AG09309 (cell line): ENCODE measurements at regions not wholly inside any gene's neighbourhood (a gene's known extent, or its start where the extent isn't known, plus 50 kb on each side); places are given as distances from the start of the nearest gene placed in this dataset.
"Not testable (repeated sequence)": the region's sequence is repeated elsewhere in the genome, so short reads cannot be mapped to it uniquely, and the experiment has no call there.

ENCODE experiments used
- DNase-seq: peaks from one replicate; pipeline ENCODE4 v3.0.0-alpha.2; 2010; ENCODE audit warnings: low read depth
- H3K4me3 ChIP-seq: 2 replicates; pipeline ENCODE4 v1.5.1; 2011; ENCODE audit warnings: mild to moderate bottlenecking, low read depth, low read length, moderate library complexity; ENCODE audit not compliant: control insufficient read depth
- CTCF ChIP-seq: IDR thresholded peaks from 2 replicates; pipeline ENCODE4 v1.5.1; 2011; ENCODE audit warnings: mild to moderate bottlenecking, low read depth, low read length, inconsistent platforms; ENCODE audit not compliant: insufficient read depth, control insufficient read depth; ENCODE audit errors: missing control alignments

GRCh38 chr1:146478125-146478720, 249.4 kb upstream of the NOTCH2NLA start:
- DNase-seq = not testable (repeated sequence)
- TF ChIP-seq CTCF = peak; percentile 66

GRCh38 chr1:146475086-146475485, 246.3 kb upstream of the NOTCH2NLA start:
- not testable (repeated sequence) for DNase-seq

More at GRCh38 chr1:146478125-146478720, 249.4 kb upstream of the NOTCH2NLA start:
- not testable (repeated sequence) for H3K4me3 ChIP-seq

DNA sequence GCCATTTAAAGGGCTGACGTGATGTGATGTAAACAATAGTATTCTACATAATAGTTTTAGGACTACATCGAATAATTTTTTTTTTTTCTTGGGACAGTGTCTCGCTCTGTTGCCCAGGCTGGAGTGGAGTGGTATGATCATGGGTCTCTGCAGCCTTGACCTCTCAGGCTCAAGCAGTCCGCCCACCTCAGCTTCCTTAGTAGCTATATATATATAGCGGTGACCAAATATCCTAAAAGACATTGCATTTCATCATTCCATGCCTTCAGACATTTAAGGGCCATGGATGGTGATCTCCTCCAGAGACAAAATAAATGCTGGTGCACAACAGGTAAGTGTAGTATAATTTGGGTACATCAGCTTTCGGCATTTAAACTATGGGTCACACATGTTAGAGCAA, 245.4 kb upstream of the NOTCH2NLA start:
- DNase-seq, H3K4me3 ChIP-seq: not testable (repeated sequence)

More at GRCh38 chr1:146475086-146475485, 246.3 kb upstream of the NOTCH2NLA start:
- not testable (repeated sequence) for H3K4me3 ChIP-seq

DNA sequence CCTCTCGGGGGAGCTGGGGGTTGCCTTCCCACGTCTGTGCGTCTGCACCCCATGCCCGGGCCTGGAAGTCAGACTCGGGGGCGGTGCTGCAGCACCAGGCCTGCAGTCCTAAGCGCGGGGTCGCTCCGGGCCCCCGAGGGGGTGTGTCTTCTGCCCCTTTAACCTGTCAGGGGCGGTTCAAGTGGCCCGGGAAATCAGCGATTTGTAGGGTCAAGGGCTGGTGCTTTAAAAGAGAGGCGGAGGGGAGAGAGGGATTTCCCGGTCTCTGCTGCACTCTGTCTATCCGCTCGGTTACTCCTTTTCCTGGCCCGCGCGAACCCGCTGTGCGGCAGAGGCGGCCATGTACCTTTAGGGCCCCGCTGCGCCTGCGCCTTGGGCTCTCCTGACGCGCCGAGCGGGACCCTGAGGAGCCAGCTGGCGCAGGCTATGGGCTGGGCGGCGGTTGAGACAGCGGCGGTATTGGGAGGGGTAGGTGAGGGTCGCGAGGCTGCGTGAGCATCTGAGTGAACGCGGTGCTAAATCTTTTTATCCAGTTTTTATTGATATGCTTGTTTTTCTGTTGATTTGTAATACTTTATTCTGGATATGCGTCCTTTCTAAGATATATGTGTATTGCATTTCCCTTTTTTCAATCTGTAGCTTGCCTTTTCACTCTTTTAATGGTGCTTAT, 243.5 kb upstream of the NOTCH2NLA start:
- H3K4me3 ChIP-seq = peak overlapping the region; percentile 40
- DNase-seq = not testable (repeated sequence)

- H3K4me3 ChIP-seq, DNase-seq: not testable (repeated sequence)
Measured at GRCh38 chr1:146459939-146460338, 231.1 kb upstream of the NOTCH2NLA start.

DNA sequence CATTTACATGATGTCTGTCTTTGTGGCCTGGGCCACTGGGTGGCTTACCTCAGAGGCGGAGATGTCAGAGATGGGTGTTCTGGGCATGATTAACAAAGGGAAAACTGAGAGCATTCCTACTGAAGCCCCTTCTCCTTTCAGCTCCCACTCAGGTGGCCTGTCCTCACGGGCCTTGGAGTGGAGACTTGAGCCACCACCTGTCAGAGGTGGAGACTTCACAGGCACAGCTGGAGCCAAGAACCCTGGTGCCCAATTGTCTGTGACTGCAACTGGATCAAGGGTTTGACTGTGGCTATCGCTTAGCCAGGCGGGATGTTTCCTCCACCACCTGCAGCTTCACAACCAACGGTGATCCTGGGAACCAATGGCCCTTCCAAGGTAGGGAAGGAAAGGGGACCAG, 230.5 kb upstream of the NOTCH2NLA start:
- not testable (repeated sequence) for H3K4me3 ChIP-seq, DNase-seq

DNA sequence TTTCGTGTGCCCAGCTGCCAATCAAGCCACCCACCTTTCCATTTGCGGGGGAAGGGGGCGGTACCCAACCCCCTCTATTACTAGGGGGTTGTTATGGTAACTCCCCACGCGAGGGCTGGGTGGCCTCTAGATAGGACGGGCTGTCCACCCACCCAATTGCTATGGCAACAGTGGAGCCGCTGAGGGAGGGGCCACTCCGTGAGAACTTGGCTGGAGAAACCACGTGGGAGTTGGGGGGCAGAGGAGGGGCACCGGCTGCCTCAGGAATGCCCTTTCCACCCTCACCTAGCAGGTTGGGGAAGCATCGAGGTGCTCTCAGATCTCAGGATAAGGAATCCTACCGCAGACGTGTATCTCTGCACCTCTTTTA, 220.0 kb upstream of the NOTCH2NLA start:
- H3K4me3 ChIP-seq, DNase-seq: not testable (repeated sequence)

DNA sequence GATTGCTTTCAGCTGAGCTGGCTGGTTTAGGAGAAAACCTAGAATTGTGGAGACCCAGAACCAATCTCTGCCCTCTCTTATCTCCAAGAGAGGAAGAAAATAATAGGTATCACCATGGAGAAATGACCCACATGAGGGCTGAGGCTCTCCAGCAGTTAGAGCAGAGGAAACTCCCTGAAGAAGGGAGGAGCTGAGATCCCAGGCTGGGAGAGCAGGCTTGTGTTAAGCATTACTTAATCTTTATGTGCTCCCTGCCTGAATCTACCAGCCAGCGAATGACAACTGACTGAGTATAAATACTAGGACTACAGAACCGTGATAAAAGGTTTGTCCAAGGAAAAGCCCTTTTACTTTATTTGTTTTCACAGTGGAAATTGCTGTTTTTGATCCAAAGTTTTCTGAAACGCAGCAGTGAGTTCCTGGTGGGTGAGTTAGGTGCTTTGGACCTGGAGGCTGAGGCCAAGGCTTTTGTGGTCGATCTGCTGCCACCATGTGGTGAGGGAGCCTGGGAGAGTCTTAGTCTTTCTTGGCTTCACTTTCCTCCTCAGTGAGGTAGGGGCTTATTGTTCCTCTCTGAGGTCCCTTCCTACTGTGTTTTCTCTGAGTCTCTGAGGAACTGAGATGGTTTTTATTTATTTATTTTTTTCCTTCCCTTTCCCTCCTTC, 219.5 kb upstream of the NOTCH2NLA start:
- peak; percentile 19 for TF ChIP-seq CTCF
- not testable (repeated sequence) for H3K4me3 ChIP-seq, DNase-seq

GRCh38 chr1:146443871-146444222, 215.0 kb upstream of the NOTCH2NLA start:
- DNase-seq = not testable (repeated sequence)
- H3K4me3 ChIP-seq = peak overlapping the region; percentile 41

GRCh38 chr1:146443088-146443870, 214.5 kb upstream of the NOTCH2NLA start:
- H3K4me3 ChIP-seq, DNase-seq: not testable (repeated sequence)

GRCh38 chr1:146438543-146438942, 209.7 kb upstream of the NOTCH2NLA start:
- H3K4me3 ChIP-seq = not testable (repeated sequence)

DNA sequence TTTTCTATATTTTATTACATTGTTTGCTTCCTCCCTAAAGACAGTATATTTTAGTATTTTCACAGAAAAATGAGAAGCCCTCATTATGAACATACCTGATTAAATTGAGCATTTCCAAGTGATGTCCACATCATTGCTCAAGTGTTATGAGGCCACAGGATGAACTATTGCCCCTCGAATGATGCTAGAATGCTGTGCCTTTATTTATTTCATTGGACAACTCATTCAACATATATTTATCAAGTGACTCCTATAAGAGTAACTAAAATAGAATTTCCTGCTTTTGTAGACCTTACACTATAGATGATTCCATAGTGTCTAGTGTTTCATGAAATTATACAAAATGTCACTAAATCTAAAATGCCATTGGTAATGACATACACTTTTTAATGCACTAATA, 187.8 kb upstream of the NOTCH2NLA start:
- not testable (repeated sequence) for DNase-seq, H3K4me3 ChIP-seq

More at GRCh38 chr1:146438543-146438942, 209.7 kb upstream of the NOTCH2NLA start:
- not testable (repeated sequence) for DNase-seq

DNA sequence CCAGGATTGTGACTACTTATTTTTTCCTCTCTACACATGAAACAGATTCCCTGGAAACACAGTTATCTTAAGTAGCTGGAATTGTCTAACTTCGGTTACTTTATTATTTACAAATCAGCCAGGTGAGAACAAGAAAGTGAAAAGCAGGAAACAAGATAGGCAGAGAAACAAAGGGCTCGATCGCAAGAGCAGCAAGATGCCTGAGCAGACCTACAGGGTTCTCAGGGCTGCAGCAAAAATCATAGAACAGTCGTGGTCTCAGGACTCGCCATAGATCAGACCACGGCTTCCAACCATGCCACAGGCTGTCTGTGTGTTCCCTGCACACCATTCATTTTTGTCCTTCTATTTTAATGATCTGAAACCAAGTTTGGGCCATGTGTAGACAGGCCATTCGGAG, 186.2 kb upstream of the NOTCH2NLA start:
- not testable (repeated sequence) for DNase-seq, H3K4me3 ChIP-seq

DNA sequence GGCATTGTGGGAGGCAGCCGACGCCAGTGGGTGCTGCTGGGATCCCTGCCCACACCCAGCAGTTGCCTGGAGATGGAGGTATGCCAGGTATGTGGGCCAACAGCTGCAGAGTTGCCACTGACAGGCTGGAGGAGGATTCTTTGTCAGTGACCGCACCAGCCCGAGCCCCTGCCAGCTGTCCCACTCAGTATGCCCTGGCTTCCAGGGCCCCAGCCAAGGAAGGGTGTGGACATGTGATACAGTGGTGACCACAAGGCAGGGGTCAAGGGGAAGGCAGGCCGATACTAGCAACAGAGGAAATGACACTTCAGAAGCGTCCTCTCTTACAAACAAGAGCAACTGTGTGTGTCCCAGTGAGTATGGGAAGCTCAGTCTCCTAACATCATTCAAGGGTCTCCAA, 185.1 kb upstream of the NOTCH2NLA start:
- not testable (repeated sequence) for H3K4me3 ChIP-seq, DNase-seq

GRCh38 chr1:146411923-146412322, 183.1 kb upstream of the NOTCH2NLA start:
- H3K4me3 ChIP-seq, DNase-seq: not testable (repeated sequence)
